Sigmoid colon (tissue), 4 donors: ENCODE measurements at regions not wholly inside any gene's neighbourhood (a gene's known extent, or its start where the extent isn't known, plus 50 kb on each side); places are given as distances from the start of the nearest gene placed in this dataset.

Experiments used
- CTCF ChIP-seq, 4 experiments: fragments of 450-650 bp in 3 of 4; fragments of 200-600 bp in 1 of 4; IDR thresholded peaks; one replicate each; pipeline ENCODE4 v1.5.1; 2016 to 2019; ENCODE audit warnings: antibody characterized with exemption in 4 of 4, mild to moderate bottlenecking in 3 of 4, moderate library complexity in 2 of 4
- EP300 ChIP-seq, 4 donors: sonication (generic); formaldehyde crosslinking; IDR thresholded peaks; one replicate each; pipeline ENCODE4 v1.6.1; 2017; ENCODE audit warnings: antibody characterized with exemption in 4 of 4

- TF ChIP-seq EP300 (IDR thresholded peaks at IDR 0.05) (no peak), CTCF (IDR thresholded peaks at IDR 0.05) (no peak)
These were observed 110.9 kb upstream of the ZNF717 start for GRCh38 chr3:75896265-75896664.
